ENCODE measurements at regions not wholly inside any gene's neighbourhood (a gene's known extent, or its start where the extent isn't known, plus 50 kb on each side); places are given as distances from the start of the nearest gene placed in this dataset.

DNA sequence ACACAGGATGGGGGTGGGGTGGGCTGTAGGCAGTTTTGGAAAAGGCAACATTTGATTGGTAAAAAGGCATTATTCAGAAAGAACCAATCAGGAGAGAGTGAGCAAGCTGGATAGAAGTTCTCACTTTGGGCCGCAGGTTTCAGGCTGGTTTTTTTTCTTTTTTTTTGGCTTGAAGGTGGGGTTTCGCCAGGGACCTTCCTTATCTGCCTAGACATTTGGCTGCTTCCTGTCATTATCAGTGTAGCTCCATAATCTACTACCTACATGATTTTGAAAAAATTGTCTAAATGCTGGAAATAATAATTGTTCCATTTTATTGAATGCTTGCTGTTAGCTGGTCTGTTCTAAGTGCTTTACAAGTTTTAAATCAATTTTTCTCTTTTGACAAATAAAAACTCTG is 649.0 kb downstream of the TMTC2 start:
- TF ChIP-seq, protein P1, sequence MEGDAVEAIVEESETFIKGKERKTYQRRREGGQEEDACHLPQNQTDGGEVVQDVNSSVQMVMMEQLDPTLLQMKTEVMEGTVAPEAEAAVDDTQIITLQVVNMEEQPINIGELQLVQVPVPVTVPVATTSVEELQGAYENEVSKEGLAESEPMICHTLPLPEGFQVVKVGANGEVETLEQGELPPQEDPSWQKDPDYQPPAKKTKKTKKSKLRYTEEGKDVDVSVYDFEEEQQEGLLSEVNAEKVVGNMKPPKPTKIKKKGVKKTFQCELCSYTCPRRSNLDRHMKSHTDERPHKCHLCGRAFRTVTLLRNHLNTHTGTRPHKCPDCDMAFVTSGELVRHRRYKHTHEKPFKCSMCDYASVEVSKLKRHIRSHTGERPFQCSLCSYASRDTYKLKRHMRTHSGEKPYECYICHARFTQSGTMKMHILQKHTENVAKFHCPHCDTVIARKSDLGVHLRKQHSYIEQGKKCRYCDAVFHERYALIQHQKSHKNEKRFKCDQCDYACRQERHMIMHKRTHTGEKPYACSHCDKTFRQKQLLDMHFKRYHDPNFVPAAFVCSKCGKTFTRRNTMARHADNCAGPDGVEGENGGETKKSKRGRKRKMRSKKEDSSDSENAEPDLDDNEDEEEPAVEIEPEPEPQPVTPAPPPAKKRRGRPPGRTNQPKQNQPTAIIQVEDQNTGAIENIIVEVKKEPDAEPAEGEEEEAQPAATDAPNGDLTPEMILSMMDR (IDR thresholded peaks at IDR 0.05), result no peak
- TF ChIP-seq POLR2A (IDR thresholded peaks at IDR 0.05) (no peak), EP300 (IDR thresholded peaks at IDR 0.05) (no peak), POLR2AphosphoS5 (IDR thresholded peaks at IDR 0.05) (no peak)
